Activated naive CD4-positive, alpha-beta T cell treated with anti-CD3 and anti-CD28 coated beads, Interleukin-2, amount 50 U/mL, for 24 hours (primary cell): ENCODE measurements at regions not wholly inside any gene's neighbourhood (a gene's known extent, or its start where the extent isn't known, plus 50 kb on each side); places are given as distances from the start of the nearest gene placed in this dataset.
"Not testable (repeated sequence)": the region's sequence is repeated elsewhere in the genome, so short reads cannot be mapped to it uniquely, and the experiment has no call there.

Experiments
- H3K27ac Mint-ChIP-seq: one replicate; pipeline ENCODE4 v1.8.0; 2021; ENCODE audit warnings: mild to moderate bottlenecking, mixed read lengths
- H3K27me3 Mint-ChIP-seq: one replicate; pipeline ENCODE4 v1.8.0; 2021; ENCODE audit warnings: mixed read lengths
- H3K36me3 Mint-ChIP-seq: one replicate; pipeline ENCODE4 v1.8.0; 2021; ENCODE audit warnings: mixed read lengths
- H3K4me1 Mint-ChIP-seq: one replicate; pipeline ENCODE4 v1.8.0; 2021; ENCODE audit warnings: mixed read lengths
- H3K4me3 Mint-ChIP-seq: one replicate; pipeline ENCODE4 v1.8.0; 2021; ENCODE audit warnings: mild to moderate bottlenecking, mixed read lengths
- H3K9me3 Mint-ChIP-seq: one replicate; pipeline ENCODE4 v1.8.0; 2021; ENCODE audit warnings: mixed read lengths

DNA sequence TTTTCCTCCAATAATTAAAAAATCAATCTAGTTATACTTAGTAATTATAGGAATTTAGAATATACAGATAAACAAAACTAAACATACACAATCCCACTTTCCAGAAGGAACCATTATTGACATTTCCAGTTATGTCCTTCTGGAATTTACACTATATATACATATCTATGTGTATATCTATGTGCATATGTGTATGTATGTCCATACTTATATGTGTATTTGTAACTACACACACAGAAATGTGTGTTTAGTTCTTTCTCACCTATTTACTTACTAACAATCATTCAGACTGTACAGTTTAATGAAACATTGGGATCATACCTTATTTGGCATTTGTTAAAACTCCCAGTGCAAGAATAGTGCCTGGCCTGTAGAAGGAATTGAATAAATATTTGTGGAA is 126.4 kb downstream of the FHIP1A start:
- Mint-ChIP-seq H3K36me3 (no peaks in the 10 kb centered on the region), H3K9me3 (no peaks in the 10 kb centered on the region), H3K27me3 (peaks cover 2% of the 10 kb centered on the region), H3K4me1 (no peaks in the 10 kb centered on the region), H3K27ac (no peak overlapping the region), H3K4me3 (no peak overlapping the region)

DNA sequence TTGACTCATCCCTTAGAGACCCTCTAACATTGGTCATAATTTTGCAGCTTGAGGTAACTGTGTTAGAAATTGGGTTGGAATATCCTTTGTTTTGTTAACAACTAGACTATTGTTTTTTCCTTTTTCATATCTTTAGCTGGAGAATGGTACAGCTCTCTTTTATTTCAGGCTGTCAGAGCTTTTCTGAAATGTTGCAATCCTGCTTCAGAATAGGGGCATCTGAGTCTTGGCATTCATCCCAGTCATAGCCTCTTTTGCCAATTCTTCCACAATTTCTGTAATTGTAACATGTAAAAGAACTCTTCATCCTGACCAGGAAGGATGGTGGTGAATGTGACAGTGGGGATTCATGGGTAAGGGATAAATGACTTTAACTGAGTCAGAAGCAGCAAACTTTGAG is 128.7 kb downstream of the FHIP1A start:
- H3K9me3 Mint-ChIP-seq, result no peaks in the 10 kb centered on the region
- H3K27me3 Mint-ChIP-seq, result no peaks in the 10 kb centered on the region
- H3K36me3 Mint-ChIP-seq, result no peaks in the 10 kb centered on the region
- H3K27ac Mint-ChIP-seq, result no peak overlapping the region
- H3K4me3 Mint-ChIP-seq, result no peak overlapping the region
- H3K4me1 Mint-ChIP-seq, result no peaks in the 10 kb centered on the region

DNA sequence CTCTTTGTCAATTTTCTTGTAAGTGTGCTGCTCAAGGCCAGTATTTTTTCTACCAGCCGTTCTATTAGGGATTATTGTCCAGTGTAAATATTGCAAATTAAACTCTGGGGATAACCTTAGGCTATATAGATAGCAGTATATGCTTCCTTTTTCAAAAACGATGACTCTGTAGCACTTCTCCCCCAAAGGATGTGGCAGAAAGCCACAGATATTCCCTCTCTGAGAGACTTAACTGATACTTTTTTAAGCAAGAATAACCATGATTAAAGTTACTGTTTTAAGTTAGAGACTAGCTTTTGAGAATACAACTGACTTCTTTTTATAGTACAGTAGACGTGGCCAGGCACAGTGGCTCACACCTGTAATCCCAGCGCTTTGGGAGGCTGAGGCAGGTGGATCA is 130.0 kb downstream of the FHIP1A start:
- H3K36me3 Mint-ChIP-seq, result no peaks in the 10 kb centered on the region
- no peaks in the 10 kb centered on the region for H3K9me3 Mint-ChIP-seq
- no peak overlapping the region for H3K27ac Mint-ChIP-seq
- no peak overlapping the region for H3K4me3 Mint-ChIP-seq
- no peaks in the 10 kb centered on the region for H3K4me1 Mint-ChIP-seq
- no peaks in the 10 kb centered on the region for H3K27me3 Mint-ChIP-seq

DNA sequence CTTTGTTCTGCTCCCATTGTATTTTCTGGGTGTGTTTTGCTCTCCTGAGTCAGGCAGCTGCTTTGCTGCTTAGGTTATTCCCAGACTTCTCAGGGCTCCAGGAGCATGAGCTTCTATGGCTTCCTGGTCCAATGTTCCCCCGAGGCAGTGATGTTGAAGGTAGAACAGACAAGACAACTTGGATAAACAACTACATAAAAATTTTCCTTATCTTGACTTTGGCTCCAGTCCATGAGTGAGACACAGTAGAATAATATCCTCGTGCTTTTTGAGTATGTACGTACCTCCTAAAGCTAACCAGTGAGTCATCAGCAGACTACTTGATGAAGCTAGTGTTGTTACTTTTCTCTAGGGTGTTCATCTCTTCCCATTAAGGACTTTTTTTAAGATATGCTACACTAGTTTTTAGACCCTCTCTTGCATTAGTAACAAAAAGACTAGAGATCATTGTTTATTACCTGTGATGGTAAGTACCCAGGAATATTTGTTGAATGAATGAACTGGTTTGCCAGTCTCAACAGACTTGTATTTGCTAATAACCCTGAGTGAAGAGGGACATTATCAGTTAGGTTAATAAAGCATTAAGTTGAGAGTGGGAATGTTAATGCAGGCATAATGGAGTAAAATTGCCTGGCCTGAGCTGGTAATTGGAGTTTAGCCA is 131.9 kb downstream of the FHIP1A start:
- Mint-ChIP-seq H3K27ac (no peak overlapping the region), H3K9me3 (no peaks in the 10 kb centered on the region), H3K4me3 (no peak overlapping the region), H3K36me3 (no peaks in the 10 kb centered on the region), H3K27me3 (peaks cover 2% of the 10 kb centered on the region), H3K4me1 (no peaks in the 10 kb centered on the region)

DNA sequence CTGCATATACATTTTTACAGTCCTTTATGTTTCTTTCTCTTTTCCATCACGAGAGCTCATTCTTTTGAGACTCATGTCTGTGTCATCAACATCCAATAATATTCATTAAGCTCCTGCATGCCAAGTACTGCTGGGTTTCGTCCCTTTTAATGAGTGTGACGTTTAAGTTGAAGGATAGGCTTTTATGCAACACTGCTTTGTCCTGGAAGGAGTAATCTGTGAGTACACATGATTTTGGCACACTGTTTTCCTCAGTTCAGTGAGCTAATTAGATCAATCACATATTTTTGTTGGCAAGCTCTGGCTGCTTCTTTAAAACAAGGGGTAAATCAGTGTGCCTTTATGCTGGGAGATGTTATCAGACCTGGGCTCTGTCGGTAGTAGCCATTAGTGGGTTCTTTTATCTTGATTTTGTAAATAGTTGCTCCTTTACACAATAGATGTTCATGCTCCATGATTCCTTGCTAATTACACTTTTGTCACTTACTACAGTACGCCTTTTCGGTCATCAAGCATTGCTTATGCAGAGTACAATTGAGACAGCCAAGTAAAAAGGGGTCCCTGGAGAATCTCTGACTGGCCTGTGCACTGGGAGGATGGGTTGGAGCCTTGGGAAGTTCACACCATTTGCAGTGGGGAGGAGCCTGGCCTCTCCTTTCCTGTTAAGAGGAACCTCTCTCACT is 132.6 kb downstream of the FHIP1A start:
- Mint-ChIP-seq H3K4me1 (no peaks in the 10 kb centered on the region), H3K9me3 (no peaks in the 10 kb centered on the region), H3K27me3 (peaks cover 3% of the 10 kb centered on the region), H3K27ac (no peak overlapping the region), H3K36me3 (no peaks in the 10 kb centered on the region), H3K4me3 (no peak overlapping the region)

DNA sequence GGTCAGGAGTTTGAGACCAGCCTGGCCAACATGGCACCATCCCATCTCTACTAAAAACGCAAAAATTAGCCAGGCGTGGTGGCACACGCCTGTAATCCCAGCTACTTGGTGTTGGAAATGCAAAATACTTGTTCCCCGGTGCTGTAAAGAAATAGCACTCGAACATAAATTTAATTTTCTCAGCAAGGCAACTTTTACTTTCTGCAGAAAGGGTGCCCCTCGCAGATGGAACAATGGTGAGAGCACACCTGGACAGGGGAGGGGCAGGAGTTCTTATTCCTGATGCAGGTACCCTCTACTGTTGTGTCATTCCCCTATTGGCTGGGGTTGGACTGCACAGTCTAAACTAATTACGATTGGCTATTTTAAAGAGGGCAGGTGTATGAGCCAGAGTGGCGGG is 139.7 kb downstream of the FHIP1A start:
- Mint-ChIP-seq H3K9me3 (peaks cover 10% of the 10 kb centered on the region), H3K36me3 (no peaks in the 10 kb centered on the region), H3K27me3 (peaks cover 7% of the 10 kb centered on the region), H3K4me3 (no peak overlapping the region), H3K27ac (no peak overlapping the region), H3K4me1 (no peaks in the 10 kb centered on the region)

DNA sequence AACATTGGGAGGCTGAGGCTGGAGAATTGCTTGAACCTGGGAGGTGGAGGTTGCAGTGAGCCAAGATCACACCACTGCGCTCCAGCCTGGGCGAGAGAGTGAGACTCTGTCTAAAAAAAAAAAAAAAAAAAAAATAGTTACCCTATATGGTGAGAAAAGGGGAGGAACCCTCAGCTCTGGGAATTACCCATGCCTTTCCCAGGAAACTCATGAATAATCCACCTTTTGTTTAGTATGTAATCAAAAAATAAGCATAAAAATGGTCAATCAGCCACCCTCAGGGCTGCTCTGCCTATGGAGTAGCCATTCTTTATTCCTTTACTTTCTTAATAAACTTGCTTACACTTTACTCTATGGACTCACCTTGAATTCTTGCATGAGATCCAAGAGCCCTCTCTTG is 140.4 kb downstream of the FHIP1A start:
- H3K27me3 Mint-ChIP-seq, result peaks cover 13% of the 10 kb centered on the region
- H3K36me3 Mint-ChIP-seq, H3K27ac Mint-ChIP-seq, H3K4me3 Mint-ChIP-seq, H3K4me1 Mint-ChIP-seq: not testable (repeated sequence)
- peaks cover 10% of the 10 kb centered on the region for H3K9me3 Mint-ChIP-seq

DNA sequence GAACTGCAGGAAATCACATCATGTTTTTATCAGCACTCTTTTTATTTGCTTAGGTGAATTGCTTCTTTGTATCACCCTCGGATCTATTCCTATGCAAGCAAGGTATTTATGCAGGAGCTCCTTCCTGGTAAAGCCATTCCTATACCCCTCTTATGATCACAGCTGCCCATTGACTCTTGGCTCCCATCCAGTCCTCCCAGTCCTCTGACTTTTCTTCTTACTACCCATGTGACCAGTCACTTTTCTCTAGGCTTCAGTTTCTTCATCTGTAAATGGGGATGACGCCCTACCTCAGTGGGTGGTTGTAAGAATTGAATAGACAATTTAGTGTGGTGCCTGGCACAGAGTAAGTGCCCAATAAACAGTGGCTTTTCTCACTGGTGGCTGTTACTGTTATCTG is 144.9 kb downstream of the FHIP1A start:
- no peaks in the 10 kb centered on the region for H3K36me3 Mint-ChIP-seq
- H3K27me3 Mint-ChIP-seq, result peaks cover 16% of the 10 kb centered on the region
- H3K4me1 Mint-ChIP-seq, result no peaks in the 10 kb centered on the region

DNA sequence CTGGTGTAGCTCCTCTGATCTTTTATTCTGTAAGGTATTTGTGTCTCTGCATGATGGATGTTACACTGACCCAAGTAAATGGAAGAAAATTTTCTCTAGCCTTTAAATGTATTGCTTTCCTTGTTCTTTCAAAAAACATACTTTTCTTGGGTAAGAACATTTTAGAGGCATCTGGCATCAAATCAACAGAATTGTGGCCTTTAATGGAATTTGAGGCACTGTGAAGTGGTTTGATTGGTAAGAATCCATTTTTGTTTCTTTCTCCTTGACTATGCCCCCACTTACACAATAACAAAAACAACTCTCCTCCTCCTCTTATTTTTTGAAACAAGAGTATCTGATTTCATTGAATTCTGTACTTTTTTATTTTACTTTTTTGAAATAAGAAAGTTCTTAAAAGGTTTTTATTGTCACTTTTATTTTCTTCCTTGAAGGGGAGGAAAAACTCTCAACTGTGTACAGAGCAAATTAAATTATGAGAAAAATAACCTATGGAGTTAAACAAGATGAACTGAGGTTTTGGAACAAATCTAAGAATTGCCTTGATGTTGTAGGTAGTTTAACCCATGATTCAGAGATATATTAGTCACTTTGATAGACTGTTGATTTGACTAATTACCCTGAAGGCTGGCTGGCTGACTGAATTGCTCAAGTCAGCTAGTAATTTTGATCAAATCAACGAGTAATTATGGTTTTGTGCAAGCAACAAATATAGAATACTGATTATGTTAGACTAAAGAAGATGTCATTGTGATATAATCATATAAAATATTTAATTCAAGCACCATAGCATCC is 146.4 kb downstream of the FHIP1A start:
- H3K4me3 Mint-ChIP-seq, result no peak overlapping the region
- peaks cover 17% of the 10 kb centered on the region for H3K27me3 Mint-ChIP-seq
- peaks cover 1% of the 10 kb centered on the region for H3K9me3 Mint-ChIP-seq
- no peak overlapping the region for H3K27ac Mint-ChIP-seq
- H3K4me1 Mint-ChIP-seq, result no peaks in the 10 kb centered on the region
- H3K36me3 Mint-ChIP-seq, result no peaks in the 10 kb centered on the region

More for the DNA sequence above, 144.9 kb downstream of the FHIP1A start:
- Mint-ChIP-seq H3K4me3 (no peak overlapping the region), H3K27ac (no peak overlapping the region), H3K9me3 (peaks cover 8% of the 10 kb centered on the region)

DNA sequence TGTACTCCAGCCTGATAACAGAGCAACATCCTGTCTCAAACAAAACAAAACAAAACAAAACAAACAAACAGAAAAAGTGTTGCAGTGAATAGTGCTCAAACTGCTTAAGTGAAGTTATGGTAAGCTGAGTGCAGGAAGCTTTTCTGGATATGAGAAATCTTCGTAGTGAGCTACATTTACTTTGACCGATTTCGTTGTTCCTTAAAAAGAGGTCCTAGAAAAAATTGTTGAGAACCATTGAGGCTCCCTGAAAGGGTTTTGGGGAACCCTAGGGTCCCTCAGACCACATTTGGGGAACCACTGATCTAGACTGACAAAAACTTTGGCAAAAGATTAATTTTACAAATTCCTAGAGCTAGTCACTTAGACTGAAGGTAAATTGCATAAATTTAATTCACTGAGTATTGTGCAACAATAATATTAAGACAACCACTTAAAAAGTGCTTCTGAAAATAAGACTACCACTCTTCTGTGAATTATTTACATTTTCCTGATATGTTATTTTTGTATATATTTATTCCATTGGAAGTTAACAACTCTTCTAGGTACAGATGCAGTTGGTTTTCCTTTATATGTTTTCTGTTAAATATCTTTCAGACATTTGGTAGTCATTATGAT is 149.6 kb downstream of the FHIP1A start:
- H3K4me1 Mint-ChIP-seq, result peaks cover 5% of the 10 kb centered on the region
- H3K4me3 Mint-ChIP-seq, result no peak overlapping the region
- H3K36me3 Mint-ChIP-seq, result no peaks in the 10 kb centered on the region
- no peaks in the 10 kb centered on the region for H3K9me3 Mint-ChIP-seq
- H3K27me3 Mint-ChIP-seq, result peaks cover 20% of the 10 kb centered on the region
- no peak overlapping the region for H3K27ac Mint-ChIP-seq

DNA sequence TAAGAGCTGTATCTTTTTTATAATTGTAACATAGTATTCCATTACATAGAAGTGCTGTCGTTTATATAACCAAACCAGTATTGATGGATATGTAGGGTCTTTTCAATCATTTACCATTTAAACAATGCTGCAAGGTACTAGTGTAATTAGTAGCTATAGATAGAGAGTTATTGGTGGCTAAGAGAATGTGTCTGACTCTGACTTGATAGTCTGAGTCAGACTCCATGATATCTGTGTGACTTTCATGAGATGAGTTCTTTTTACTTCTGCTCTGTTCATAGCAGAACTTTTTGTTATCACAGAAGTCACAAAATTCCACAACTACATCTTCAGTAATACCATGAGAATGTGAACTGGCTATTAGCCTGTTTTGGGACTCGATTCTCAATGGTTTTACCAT is 150.6 kb downstream of the FHIP1A start:
- Mint-ChIP-seq H3K36me3 (no peaks in the 10 kb centered on the region), H3K4me1 (peaks cover 5% of the 10 kb centered on the region), H3K27me3 (peaks cover 13% of the 10 kb centered on the region), H3K27ac (no peak overlapping the region), H3K4me3 (no peak overlapping the region), H3K9me3 (no peaks in the 10 kb centered on the region)

DNA sequence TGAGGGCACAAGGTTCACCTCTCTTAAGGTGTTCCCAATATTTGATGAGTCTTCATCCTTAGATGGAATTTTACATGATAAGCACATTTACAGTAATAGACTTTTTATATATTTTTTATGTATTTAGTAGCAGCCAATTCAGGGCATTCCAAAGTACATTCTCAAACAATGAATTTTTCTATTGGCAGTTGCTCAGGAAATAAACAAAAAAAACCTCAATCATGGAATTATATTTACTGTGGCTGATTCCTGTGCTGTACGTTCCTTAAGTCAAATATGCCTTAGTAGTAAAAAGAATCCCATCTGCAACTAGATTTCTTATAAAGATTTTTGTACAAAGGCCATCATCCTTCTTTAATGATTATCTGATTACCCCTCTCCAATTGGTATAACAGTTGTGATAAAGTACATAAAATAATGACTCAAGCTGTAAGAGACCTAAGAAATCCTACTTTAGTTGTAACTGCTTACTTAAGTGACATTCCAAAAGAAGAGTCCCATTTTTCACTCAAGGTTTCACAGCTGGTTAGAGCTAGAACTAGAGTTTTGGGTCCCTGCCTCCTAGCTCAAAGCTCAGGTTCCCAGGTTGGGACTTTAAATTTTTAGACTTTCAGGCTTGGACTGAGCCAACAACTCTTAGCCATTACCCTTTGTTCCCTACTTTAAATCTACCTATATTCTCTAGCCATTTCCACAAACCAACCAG is 152.7 kb downstream of the FHIP1A start:
- Mint-ChIP-seq H3K9me3 (no peaks in the 10 kb centered on the region), H3K36me3 (peaks cover 2% of the 10 kb centered on the region)

DNA sequence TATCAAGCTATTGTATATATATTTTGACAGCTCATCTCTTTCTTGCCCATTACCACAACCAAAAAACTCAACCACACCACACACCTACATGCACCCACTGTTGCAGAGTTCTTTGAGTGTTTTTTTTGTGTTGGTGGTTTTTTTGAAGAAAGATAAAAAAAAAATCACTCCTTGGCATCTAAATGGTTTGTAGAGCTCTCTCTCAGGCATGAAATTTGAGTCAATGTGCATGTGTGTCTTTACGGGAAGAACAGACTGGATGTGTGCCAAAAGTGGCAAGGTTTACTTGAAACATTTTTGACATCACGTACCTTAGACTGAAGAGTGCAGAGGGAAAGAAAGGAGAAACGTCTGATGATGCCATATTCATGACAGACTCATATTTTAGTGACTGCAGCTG is 154.2 kb downstream of the FHIP1A start:
- no peaks in the 10 kb centered on the region for H3K9me3 Mint-ChIP-seq
- no peak overlapping the region for H3K27ac Mint-ChIP-seq
- H3K36me3 Mint-ChIP-seq, result peaks cover 2% of the 10 kb centered on the region
- peaks cover 18% of the 10 kb centered on the region for H3K27me3 Mint-ChIP-seq
- H3K4me1 Mint-ChIP-seq, result peaks cover 5% of the 10 kb centered on the region
- no peak overlapping the region for H3K4me3 Mint-ChIP-seq

More for the DNA sequence above, 152.7 kb downstream of the FHIP1A start:
- Mint-ChIP-seq H3K4me3 (no peak overlapping the region), H3K27ac (no peak overlapping the region), H3K27me3 (peaks cover 17% of the 10 kb centered on the region), H3K4me1 (peaks cover 5% of the 10 kb centered on the region)

DNA sequence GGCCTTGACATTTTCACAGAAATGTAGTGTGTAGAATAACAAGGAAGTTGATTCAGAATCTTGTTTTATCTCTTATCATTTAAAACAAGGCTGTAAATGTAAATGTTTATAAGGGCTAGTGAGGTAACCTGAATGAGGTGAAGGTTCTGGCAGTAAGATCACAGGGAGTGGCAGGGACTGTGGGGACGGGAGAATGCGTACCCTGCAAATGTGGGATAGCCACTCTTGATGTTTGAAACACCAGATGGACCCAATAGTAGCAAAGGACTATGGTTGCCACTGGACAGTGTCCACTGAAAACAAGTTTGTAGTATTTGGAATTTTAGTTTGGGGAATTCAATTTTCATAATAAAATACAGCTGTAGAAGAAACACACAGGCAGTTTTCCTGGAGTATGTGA is 155.3 kb downstream of the FHIP1A start:
- Mint-ChIP-seq H3K27me3 (peaks cover 22% of the 10 kb centered on the region), H3K9me3 (no peaks in the 10 kb centered on the region), H3K4me3 (no peak overlapping the region), H3K27ac (no peak overlapping the region), H3K4me1 (peaks cover 5% of the 10 kb centered on the region), H3K36me3 (peaks cover 2% of the 10 kb centered on the region)

DNA sequence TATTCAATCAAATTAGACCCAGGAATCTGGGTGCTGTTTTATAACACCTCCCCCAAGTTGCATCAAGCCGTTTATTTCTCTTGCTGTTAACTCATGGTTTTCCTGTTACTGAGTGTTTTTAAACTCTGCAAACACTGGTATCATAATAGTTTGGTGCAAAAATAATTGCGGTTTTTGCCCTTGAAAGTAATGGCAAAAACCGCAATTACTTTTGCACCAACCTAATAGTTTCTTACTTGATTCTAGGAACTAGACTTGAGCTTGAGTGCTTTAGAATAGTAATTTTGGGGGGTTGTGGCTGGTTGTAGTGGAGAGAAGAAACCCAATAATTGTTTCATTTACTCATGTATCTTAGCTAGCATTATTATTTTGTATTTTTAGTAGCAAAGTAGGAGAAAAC is 156.6 kb downstream of the FHIP1A start:
- Mint-ChIP-seq H3K36me3 (peaks cover 2% of the 10 kb centered on the region), H3K4me1 (peaks cover 5% of the 10 kb centered on the region), H3K4me3 (no peak overlapping the region), H3K27me3 (peaks cover 24% of the 10 kb centered on the region), H3K27ac (no peak overlapping the region), H3K9me3 (no peaks in the 10 kb centered on the region)
